ENCODE measurements at regions not wholly inside any gene's neighbourhood (a gene's known extent, or its start where the extent isn't known, plus 50 kb on each side); places are given as distances from the start of the nearest gene placed in this dataset.

DNA sequence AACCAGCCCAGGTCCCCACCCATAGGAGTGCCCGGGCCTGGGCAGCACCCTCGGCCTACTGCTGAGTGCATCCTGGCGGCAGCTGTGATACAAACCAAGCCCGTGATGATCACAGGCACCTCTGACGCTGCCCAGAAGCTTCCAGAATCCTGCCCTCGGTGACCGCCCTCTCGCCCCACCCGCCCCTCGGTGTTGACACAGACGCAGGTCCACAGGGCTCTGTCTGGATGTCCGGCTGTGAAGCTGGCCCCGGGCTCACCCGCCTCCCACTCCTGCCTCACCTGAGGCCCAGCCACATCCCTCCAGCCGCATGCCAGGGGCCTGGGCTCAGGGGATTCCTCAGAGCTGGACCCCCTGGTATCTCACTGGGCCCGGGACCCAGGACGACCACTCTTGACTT lies 191.0 kb downstream of the BRD1 start:
- TF ChIP-seq ZNF658 (tag by site-specific recombination; IDR thresholded peaks at IDR 0.05) (no peak), ZNF626 (tag by site-specific recombination; IDR thresholded peaks at IDR 0.05) (no peak)
- TF ChIP-seq, protein P1, sequence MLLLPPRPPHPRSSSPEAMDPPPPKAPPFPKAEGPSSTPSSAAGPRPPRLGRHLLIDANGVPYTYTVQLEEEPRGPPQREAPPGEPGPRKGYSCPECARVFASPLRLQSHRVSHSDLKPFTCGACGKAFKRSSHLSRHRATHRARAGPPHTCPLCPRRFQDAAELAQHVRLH (tag by site-specific recombination; IDR thresholded peaks at IDR 0.05) = no peak
